ENCODE measurements at regions not wholly inside any gene's neighbourhood (a gene's known extent, or its start where the extent isn't known, plus 50 kb on each side); places are given as distances from the start of the nearest gene placed in this dataset.
"Not testable (repeated sequence)": the region's sequence is repeated elsewhere in the genome, so short reads cannot be mapped to it uniquely, and the experiment has no call there.

DNA sequence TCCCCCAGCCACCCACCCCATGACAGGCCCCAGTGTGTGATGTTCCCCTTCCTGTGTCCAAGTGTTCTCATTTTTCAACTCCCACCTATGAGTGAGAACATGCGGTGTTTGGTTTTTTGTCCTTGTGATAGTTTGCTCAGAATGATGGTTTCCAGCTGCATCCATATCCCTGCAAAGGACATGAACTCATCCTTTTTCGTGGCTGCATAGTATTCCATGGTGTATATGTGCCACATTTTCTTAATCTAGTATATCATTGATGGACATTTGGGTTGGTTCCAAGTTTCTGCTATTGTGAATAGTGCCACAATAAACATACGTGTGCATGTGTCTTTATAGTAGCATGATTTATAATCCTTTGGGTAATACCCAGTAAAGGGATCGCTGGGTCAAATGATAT is 273.0 kb downstream of the TEX29 start:
- TF ChIP-seq, protein P1, sequence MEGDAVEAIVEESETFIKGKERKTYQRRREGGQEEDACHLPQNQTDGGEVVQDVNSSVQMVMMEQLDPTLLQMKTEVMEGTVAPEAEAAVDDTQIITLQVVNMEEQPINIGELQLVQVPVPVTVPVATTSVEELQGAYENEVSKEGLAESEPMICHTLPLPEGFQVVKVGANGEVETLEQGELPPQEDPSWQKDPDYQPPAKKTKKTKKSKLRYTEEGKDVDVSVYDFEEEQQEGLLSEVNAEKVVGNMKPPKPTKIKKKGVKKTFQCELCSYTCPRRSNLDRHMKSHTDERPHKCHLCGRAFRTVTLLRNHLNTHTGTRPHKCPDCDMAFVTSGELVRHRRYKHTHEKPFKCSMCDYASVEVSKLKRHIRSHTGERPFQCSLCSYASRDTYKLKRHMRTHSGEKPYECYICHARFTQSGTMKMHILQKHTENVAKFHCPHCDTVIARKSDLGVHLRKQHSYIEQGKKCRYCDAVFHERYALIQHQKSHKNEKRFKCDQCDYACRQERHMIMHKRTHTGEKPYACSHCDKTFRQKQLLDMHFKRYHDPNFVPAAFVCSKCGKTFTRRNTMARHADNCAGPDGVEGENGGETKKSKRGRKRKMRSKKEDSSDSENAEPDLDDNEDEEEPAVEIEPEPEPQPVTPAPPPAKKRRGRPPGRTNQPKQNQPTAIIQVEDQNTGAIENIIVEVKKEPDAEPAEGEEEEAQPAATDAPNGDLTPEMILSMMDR (IDR thresholded peaks at IDR 0.05) = not testable (repeated sequence)
- TF ChIP-seq, protein P2, sequence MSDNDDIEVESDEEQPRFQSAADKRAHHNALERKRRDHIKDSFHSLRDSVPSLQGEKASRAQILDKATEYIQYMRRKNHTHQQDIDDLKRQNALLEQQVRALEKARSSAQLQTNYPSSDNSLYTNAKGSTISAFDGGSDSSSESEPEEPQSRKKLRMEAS (IDR thresholded peaks at IDR 0.05; ENCODE audit: low read depth) = not testable (repeated sequence)
- TF ChIP-seq EZH2phosphoT487 (IDR thresholded peaks at IDR 0.05; ENCODE audit: borderline replicate concordance, low read depth); GABPA (IDR thresholded peaks at IDR 0.05; ENCODE audit: low read depth); POLR2AphosphoS5 (IDR thresholded peaks at IDR 0.05; ENCODE audit: low read depth, low read length); FOXM1 (IDR thresholded peaks at IDR 0.05; ENCODE audit: low read depth): not testable (repeated sequence)

Data from SK-N-SH (cell line).